ENCODE measurements at regions not wholly inside any gene's neighbourhood (a gene's known extent, or its start where the extent isn't known, plus 50 kb on each side); places are given as distances from the start of the nearest gene placed in this dataset.
A peak's percentile ranks its signal among the peaks of the same experiment; 100 is the strongest.

DNA sequence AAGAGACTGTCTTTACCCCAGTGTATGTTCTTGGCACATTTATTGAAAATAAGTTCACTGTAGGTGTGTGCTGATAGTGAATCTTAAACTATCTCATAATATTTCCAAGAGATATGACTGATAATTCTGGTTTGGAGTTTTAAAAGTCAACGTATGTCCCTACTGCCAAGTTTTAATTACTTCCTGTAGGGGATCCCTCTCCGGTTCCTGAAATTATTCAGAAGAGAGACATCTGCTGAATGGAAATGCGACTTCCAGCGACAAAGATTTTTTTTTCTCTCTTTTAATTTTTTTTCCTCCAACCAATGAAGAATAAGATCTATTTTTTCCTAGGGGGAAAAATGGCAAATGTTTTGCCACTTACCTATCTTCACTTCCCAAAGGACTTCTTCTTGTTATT lies 498.9 kb upstream of the TGFBR2 start:
- ChIA-PET CTCF (no interaction called here), POLR2A (no interaction called here)
- ATAC-seq (no peak), DNase-seq (ENCODE audit: low spot score) (no peak)
- Mint-ChIP-seq H3K36me3 (peaks cover 15% of the 10 kb centered on the region), H3K27ac (no peak overlapping the region), H3K4me1 (no peaks in the 10 kb centered on the region), H3K27me3 (ENCODE audit: low read depth) (peaks cover 4% of the 10 kb centered on the region), H3K9me3 (peaks cover 28% of the 10 kb centered on the region), H3K4me3 (no peak overlapping the region)
- TF ChIP-seq, protein P1, sequence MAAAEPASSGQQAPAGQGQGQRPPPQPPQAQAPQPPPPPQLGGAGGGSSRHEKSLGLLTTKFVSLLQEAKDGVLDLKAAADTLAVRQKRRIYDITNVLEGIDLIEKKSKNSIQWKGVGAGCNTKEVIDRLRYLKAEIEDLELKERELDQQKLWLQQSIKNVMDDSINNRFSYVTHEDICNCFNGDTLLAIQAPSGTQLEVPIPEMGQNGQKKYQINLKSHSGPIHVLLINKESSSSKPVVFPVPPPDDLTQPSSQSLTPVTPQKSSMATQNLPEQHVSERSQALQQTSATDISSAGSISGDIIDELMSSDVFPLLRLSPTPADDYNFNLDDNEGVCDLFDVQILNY (CRISPR knock-in tag; IDR thresholded peaks at IDR 0.05): no peak
- no peak for TF ChIP-seq JAZF1 (CRISPR knock-in tag; IDR thresholded peaks at IDR 0.05)

DNA sequence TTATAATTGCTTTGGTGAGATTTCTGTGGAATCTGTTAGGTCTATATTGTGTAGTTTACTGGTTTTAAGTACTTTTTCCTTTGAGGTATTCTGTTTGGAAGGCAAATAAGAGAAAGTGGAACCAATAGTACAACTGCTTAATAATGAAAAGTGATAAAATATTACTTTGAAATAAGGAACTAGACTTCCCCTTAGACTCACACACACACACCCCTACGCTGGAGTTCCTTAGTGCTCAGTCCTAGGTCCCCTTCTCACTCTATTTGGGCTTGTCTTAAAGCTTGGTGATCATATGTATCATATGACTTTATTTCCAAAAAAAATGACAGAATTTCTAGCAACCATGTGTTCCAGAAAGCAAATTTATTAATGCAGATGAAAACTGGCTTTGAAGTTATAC lies 494.0 kb upstream of the TGFBR2 start:
- H3K36me3 Mint-ChIP-seq: no peaks in the 10 kb centered on the region
- H3K27ac Mint-ChIP-seq: no peak overlapping the region
- CTCF ChIA-PET: no interaction called here

DNA sequence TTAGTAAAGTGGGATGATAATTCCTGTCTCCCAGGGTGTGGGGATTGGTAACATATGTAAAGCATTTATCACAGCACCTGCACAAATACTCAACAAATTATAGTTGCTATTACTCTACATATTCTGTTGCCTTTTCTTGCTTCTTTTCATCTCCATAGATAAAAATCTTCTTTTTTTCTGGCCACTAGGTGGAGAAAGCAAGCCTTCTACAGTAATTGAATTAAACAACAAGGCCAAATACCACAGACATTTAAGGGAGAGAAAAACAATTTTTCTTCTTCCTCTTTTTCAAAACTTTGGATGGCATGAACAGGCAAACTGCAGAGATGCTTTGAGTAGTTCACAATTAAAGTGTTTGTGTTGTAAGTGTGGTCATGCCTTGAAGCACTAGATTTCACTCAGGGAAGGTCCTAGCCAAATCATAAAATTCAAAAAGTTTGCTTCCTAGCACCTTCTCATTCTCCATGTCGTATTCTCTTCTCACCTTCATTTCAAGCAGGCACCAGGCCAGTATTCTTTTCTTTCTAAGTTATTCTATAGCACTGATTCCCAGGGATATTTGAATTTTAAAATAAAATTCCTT lies 493.4 kb upstream of the TGFBR2 start:
- ChIA-PET POLR2A (no interaction called here), CTCF (interaction anchor here (1.7 to 2.6 kb wide), 2 partner anchors 70 to 86 kb away, joined by 5 to 20 read pairs; no protein-coding TSS in a partner anchor)
- peak; percentile 24; the same call in 1 of the 2 replicates for ATAC-seq
- H3K27me3 Mint-ChIP-seq (ENCODE audit: low read depth): peaks cover 4% of the 10 kb centered on the region; the same call in 1 of the 2 replicates
- no peaks in the 10 kb centered on the region for H3K9me3 Mint-ChIP-seq
- TF ChIP-seq, protein P2, sequence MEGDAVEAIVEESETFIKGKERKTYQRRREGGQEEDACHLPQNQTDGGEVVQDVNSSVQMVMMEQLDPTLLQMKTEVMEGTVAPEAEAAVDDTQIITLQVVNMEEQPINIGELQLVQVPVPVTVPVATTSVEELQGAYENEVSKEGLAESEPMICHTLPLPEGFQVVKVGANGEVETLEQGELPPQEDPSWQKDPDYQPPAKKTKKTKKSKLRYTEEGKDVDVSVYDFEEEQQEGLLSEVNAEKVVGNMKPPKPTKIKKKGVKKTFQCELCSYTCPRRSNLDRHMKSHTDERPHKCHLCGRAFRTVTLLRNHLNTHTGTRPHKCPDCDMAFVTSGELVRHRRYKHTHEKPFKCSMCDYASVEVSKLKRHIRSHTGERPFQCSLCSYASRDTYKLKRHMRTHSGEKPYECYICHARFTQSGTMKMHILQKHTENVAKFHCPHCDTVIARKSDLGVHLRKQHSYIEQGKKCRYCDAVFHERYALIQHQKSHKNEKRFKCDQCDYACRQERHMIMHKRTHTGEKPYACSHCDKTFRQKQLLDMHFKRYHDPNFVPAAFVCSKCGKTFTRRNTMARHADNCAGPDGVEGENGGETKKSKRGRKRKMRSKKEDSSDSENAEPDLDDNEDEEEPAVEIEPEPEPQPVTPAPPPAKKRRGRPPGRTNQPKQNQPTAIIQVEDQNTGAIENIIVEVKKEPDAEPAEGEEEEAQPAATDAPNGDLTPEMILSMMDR (IDR thresholded peaks at IDR 0.05): peak; percentile 43; the same call in 1 of the 2 replicates
- TF ChIP-seq ZNF416 (CRISPR knock-in tag; IDR thresholded peaks at IDR 0.05): no peak
- H3K36me3 Mint-ChIP-seq: no peaks in the 10 kb centered on the region
- no peak overlapping the region for H3K27ac Mint-ChIP-seq
- peaks cover 5% of the 10 kb centered on the region for H3K4me1 Mint-ChIP-seq
- H3K4me3 Mint-ChIP-seq: no peak overlapping the region
- no peak for DNase-seq (ENCODE audit: low spot score)

More for the DNA sequence above, 494.0 kb upstream of the TGFBR2 start:
- TF ChIP-seq IRF2 (CRISPR knock-in tag; IDR thresholded peaks at IDR 0.05; ENCODE audit: borderline replicate concordance, low read depth): no peak
- POLR2A ChIA-PET: no interaction called here
- ATAC-seq (no peak), DNase-seq (ENCODE audit: low spot score) (no peak)
- no peak overlapping the region for H3K4me3 Mint-ChIP-seq
- H3K4me1 Mint-ChIP-seq: peaks cover 5% of the 10 kb centered on the region
- H3K9me3 Mint-ChIP-seq: no peaks in the 10 kb centered on the region
- peaks cover 4% of the 10 kb centered on the region; the same call in 1 of the 2 replicates for H3K27me3 Mint-ChIP-seq (ENCODE audit: low read depth)

DNA sequence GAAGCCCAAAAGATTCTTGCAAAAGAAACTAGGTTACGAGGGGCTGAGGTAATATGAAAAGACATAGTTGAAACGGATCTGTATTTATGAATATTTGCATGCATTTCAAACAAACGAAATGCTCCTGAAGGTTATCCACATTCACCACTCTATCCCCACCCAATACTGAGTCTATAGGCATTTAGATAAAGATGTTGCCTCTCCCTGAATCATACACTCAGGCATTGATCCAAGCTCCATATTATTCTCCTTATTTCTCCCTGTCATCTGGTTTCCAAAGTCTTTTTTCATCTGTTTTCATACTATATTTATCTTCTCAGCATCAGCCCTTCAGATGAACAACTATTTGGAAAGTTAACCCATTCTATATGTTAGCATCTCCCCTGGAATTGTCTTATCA lies 492.5 kb upstream of the TGFBR2 start:
- ChIA-PET CTCF (interaction anchor here (1.7 to 2.6 kb wide), 2 partner anchors 71 to 85 kb away, joined by 5 to 20 read pairs; no protein-coding TSS in a partner anchor), POLR2A (no interaction called here)
- 0 out of 2 replicates have a peak, but pooled peaks cover under 1% of the 10 kb centered on the region for H3K27me3 Mint-ChIP-seq (ENCODE audit: low read depth)
- DNase-seq (ENCODE audit: low spot score) (no peak), ATAC-seq (no peak)
- peaks cover 5% of the 10 kb centered on the region for H3K4me1 Mint-ChIP-seq
- no peak overlapping the region for H3K27ac Mint-ChIP-seq
- no peak overlapping the region for H3K4me3 Mint-ChIP-seq
- no peaks in the 10 kb centered on the region for H3K9me3 Mint-ChIP-seq
- no peaks in the 10 kb centered on the region for H3K36me3 Mint-ChIP-seq
- TF ChIP-seq CREM (CRISPR knock-in tag; IDR thresholded peaks at IDR 0.05) (no peak), MYBL2 (CRISPR knock-in tag; IDR thresholded peaks at IDR 0.05) (no peak), HMGA2 (CRISPR knock-in tag; IDR thresholded peaks at IDR 0.05) (no peak), ZNF396 (CRISPR knock-in tag; IDR thresholded peaks at IDR 0.05; ENCODE audit: borderline replicate concordance) (no peak), SOX15 (CRISPR knock-in tag; IDR thresholded peaks at IDR 0.05) (no peak), ZNF121 (CRISPR knock-in tag; IDR thresholded peaks at IDR 0.05) (no peak), OVOL2 (CRISPR knock-in tag; IDR thresholded peaks at IDR 0.05; ENCODE audit: borderline replicate concordance) (no peak)
- TF ChIP-seq, protein P3, sequence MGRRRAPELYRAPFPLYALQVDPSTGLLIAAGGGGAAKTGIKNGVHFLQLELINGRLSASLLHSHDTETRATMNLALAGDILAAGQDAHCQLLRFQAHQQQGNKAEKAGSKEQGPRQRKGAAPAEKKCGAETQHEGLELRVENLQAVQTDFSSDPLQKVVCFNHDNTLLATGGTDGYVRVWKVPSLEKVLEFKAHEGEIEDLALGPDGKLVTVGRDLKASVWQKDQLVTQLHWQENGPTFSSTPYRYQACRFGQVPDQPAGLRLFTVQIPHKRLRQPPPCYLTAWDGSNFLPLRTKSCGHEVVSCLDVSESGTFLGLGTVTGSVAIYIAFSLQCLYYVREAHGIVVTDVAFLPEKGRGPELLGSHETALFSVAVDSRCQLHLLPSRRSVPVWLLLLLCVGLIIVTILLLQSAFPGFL (CRISPR knock-in tag; IDR thresholded peaks at IDR 0.05; ENCODE audit: borderline replicate concordance): no peak
- TF ChIP-seq, protein P4, sequence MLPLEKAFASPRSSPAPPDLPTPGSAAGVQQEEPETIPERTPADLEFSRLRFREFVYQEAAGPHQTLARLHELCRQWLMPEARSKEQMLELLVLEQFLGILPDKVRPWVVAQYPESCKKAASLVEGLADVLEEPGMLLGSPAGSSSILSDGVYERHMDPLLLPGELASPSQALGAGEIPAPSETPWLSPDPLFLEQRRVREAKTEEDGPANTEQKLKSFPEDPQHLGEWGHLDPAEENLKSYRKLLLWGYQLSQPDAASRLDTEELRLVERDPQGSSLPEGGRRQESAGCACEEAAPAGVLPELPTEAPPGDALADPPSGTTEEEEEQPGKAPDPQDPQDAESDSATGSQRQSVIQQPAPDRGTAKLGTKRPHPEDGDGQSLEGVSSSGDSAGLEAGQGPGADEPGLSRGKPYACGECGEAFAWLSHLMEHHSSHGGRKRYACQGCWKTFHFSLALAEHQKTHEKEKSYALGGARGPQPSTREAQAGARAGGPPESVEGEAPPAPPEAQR (CRISPR knock-in tag; IDR thresholded peaks at IDR 0.05): no peak
- TF ChIP-seq, protein P5, sequence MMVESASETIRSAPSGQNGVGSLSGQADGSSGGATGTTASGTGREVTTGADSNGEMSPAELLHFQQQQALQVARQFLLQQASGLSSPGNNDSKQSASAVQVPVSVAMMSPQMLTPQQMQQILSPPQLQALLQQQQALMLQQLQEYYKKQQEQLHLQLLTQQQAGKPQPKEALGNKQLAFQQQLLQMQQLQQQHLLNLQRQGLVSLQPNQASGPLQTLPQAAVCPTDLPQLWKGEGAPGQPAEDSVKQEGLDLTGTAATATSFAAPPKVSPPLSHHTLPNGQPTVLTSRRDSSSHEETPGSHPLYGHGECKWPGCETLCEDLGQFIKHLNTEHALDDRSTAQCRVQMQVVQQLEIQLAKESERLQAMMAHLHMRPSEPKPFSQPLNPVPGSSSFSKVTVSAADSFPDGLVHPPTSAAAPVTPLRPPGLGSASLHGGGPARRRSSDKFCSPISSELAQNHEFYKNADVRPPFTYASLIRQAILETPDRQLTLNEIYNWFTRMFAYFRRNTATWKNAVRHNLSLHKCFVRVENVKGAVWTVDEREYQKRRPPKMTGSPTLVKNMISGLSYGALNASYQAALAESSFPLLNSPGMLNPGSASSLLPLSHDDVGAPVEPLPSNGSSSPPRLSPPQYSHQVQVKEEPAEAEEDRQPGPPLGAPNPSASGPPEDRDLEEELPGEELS (CRISPR knock-in tag; IDR thresholded peaks at IDR 0.05): no peak
- TF ChIP-seq, protein P1 (CRISPR knock-in tag; IDR thresholded peaks at IDR 0.05): no peak
